GM19023 (cell line): ENCODE measurements at regions not wholly inside any gene's neighbourhood (a gene's known extent, or its start where the extent isn't known, plus 50 kb on each side); places are given as distances from the start of the nearest gene placed in this dataset.
A peak's percentile ranks its signal among the peaks of the same experiment; 100 is the strongest.

Source experiments
- ATAC-seq: cut with Tn5 transposase; IDR thresholded peaks from one replicate; pipeline ENCODE4 v1.9.1; 2021; ENCODE audit warnings: mild to moderate bottlenecking, moderate library complexity; ENCODE audit not compliant: unreplicated experiment

DNA sequence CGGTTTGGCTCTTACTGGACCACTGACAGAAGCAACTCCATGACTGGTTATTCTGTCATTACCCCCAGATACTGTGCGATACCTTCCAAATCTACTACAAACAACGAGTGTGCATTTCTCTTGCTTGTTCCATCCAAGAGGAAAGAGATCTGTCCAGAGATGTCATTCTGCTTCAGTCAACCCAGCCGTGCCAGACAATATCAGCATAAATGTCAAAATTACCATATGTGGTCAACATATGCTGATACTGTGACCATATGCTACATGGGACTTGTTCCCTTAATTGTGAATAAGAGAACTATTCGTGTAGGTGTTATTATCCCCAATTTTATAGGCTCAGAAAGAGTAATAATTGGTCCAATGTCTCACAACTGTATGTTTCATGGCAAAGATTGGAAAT lies 143.2 kb upstream of the PRSS1 start:
- ATAC-seq = no peak

DNA sequence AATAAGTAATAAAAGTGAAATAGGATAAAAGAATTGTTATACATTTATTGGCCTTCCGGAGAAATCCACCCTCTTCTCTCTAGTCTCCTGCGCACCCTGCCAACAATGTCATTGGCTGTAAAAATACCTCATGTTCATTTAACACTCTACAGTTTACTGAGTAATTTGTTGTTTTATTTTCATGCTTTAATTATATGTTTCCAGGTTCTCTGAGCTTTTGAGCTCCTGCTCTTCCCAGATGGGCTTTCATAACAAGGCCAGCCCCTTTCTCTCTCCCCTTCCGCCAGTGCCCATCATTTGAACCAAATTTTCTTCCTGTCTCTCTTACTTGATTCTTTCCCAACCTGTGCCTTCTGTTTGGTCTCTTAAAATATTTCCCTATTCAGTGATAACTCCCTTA lies 144.6 kb upstream of the PRSS1 start:
- ATAC-seq = no peak

DNA sequence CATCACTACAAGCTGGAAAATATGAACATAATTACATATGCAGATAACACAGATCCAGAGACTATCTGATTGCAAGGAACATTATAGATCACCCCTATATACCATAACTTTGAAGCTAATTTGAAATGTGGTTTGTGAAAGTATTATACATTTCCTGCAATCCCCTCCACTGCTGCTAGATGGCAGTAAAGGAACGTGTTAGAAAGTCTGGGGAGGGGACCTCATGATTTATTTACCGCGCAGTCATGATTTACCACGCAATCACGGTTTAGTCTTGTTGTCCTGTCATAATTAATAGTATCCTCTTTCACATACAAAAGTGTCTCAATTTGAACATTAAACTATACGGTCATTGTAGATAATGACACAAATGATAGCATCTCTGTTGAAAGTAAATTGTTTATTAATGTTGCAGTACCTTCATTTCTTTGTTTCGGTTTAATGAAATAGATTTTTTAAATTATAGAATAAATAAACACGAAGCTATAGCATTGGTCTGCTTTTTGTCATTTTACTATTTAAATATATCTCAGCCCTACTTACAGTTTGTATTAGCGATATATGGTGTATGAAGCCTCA lies 145.3 kb upstream of the PRSS1 start:
- ATAC-seq = no peak

DNA sequence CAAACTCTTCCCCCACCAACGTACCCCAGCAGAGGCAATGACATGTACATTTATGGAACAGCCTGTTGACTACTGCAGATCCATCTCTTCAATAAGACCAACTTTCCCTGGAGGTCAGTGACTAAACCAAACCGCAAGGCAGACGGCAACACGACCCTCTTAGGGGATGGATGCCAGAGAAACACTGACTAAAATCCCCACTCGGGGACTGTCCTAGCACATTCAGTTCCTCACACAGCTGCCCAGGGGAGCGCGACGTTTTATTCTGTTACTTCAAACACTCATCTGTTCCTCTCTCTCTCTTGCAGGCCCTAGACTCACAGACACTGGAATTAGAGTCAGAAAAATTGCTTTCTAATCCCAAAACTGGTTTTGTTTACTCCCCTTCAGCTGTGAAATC lies 146.5 kb upstream of the PRSS1 start:
- no peak for ATAC-seq

DNA sequence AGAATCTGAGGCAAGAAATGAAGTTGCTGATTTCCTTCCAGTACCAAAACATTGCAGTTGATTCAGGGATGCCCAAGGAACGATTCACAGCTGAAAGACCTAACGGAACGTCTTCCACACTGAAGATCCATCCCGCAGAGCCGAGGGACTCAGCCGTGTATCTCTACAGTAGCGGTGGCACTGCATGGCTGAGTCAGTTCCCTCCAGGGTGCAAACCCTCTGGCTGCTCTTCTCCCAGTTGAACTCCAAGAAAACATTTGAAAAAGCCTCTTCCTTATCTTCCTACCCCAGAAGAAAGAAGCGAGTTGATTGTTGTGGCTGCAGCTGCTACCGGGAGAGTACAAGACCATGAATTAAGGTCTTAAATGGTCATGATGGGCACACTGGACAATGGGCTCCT lies 147.1 kb upstream of the PRSS1 start:
- no peak for ATAC-seq

DNA sequence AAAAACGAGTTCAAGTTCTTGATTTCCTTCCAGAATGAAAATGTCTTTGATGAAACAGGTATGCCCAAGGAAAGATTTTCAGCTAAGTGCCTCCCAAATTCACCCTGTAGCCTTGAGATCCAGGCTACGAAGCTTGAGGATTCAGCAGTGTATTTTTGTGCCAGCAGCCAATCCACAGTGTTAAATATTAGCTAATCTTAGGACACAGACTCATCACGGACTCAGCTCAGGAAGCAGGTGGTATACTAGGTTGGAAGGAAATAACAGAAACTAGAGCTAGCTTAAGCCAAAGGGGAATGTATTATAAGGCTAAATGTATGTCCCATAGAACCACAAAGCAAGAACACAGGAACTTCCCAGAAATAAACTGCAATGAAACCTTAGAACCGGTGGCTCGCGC lies 151.0 kb upstream of the PRSS1 start:
- no peak for ATAC-seq

DNA sequence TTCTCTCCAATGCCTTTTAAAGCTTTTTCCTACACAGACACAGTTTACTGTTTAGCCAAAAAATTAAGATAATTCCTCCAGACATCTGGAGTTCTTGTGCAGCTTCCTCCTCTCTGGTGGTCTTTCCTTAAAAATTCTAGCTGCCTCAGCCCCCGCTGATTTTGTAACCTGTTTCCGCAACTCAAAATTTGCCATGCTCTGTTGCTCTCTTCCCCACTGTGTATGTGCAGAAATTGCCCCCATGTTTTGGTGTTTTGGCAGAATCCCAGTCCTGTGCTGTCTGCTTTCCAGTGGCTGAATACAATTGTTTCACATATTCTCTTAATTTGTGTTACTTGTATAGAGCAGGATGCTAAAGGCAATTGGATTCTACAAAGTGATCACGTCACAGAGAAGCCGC lies 151.7 kb upstream of the PRSS1 start:
- ATAC-seq = no peak

DNA sequence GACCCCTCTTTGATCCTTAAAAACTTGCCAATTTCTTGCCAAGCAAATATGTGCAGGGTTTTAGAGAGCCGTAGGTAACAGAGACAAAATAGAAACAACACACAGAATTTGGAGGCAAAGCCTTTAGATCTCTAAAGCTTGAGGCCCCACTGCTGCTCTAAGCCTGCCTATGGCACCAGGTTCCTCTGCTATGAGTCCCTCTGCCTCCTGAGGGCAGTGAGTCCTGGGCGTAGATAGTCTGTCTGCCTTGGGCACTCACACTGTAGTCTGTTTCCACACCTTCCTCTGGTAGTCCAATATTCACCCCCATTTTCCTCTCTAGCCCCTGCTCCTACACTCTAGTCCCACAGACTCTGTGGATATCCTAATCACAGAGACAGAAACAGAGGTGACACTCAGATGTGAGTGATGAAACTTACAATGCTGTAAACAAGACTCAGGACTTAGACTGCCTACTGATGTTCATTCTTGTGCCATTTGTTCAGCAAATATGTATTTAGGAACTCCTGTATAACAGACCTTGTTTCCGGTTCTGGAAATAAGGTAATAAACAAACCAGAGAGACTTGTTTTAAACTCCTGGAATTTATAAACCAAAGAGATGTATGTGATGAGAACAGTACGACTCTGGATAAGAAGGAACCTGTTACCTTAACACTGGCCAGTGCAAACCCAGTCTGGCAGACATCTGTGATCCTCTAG lies 153.3 kb upstream of the PRSS1 start:
- ATAC-seq = no peak

DNA sequence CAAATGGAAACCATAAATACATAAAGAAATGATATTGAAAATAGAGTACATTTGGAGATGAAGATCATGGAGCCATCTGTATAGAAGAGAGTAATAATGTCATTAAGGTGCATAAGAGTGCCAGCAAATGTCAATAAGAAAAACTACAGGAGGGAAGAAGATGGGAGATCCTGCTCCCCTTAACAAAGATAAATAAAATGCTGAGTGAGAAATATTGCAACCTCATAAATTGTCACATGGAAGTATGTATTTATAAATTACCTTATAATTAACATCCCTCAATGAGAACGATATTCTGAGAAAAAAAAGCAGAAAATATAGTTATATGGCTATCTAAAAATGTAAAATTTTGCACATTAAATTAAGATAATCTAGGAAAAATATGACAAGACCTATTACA lies 155.2 kb upstream of the PRSS1 start:
- no peak for ATAC-seq

DNA sequence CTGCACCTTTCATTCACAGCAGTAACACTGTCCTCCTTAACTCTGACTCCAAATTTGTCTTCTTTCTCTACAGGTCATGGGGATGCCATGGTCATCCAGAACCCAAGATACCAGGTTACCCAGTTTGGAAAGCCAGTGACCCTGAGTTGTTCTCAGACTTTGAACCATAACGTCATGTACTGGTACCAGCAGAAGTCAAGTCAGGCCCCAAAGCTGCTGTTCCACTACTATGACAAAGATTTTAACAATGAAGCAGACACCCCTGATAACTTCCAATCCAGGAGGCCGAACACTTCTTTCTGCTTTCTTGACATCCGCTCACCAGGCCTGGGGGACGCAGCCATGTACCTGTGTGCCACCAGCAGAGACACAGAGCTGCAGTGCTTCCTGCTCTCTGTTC lies 156.2 kb upstream of the PRSS1 start:
- ATAC-seq = no peak

DNA sequence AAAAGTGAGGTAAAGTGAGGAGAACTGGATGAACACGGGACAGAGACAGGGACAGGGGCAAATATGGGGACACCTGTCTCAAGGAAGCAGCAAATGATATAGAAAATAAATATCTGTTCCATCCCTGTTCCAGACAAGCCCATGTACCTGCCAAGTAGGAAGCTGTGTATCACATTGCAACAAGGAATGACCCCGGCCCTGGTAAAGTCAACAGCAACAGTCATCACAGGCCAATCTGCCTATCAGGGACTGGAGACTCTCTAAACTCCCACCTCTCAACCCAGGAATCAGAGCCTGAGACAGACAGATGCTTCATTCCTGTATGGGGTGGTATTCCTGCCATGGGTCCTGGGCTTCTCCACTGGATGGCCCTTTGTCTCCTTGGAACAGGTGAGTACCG lies 156.6 kb upstream of the PRSS1 start:
- ATAC-seq = no peak

DNA sequence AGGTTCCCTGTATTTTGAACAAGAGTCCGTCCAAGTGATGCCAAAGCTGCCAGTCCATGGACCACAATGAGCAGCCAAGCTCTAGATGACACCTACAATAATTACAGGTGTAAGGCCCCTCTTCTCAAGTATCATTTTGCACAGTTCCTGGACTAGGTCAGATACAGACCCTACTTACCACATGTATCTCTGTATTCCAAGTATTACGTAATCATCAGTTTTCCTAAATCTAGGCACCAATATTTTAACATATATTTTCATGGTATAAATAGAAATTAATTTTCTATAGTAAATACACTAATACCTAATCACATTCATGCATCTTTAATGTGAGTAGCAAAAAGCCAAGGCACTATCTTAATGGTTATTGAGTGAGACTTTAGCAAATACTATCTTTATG lies 157.0 kb upstream of the PRSS1 start:
- ATAC-seq = no peak

DNA sequence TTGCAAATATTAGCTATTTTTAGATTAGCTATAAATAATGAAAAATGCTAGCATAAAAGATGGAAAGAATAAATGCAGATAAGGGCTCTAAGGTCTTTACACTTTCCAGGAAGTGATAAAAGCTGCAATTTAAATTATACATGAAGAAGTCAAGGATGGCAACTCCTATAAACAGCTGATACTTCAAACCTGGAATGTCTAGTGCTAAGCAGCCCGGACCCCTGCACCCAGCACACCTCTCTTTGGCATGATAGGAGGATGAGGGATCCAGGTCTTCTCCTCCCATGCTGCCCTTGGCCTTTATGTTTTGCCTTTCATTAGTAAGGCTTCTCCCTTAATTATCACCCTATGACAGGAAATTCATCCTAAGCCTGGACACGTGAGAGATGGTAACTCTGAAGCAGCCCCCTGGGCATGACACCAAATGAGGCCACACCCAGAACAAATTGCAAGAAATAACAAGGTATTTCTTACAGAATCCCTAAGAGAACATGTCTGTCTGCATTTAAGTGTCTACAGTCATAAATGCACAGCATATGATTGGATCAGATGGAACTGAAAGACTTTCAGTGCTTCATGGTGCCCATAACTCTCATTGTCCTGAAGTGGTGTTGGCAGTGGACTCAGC lies 158.3 kb upstream of the PRSS1 start:
- no peak for ATAC-seq

DNA sequence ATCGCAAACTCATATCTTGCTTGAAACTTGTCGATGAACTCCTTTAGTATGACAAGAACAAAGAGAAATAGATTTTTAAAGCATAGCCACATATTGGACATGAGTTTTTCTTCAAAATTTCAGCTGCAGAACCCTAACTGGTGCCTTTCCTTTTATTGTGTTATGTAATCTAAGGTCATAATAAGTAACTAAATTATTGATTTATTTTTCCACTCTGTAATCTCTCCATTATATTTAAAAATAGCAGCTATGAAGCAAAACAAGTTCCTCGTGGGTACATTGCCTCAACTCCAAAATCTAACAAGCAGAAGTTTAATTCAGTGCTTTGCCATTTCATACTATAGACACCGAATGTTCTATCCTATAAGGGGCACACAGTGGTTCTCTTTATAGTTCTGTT lies 159.2 kb upstream of the PRSS1 start:
- no peak for ATAC-seq

DNA sequence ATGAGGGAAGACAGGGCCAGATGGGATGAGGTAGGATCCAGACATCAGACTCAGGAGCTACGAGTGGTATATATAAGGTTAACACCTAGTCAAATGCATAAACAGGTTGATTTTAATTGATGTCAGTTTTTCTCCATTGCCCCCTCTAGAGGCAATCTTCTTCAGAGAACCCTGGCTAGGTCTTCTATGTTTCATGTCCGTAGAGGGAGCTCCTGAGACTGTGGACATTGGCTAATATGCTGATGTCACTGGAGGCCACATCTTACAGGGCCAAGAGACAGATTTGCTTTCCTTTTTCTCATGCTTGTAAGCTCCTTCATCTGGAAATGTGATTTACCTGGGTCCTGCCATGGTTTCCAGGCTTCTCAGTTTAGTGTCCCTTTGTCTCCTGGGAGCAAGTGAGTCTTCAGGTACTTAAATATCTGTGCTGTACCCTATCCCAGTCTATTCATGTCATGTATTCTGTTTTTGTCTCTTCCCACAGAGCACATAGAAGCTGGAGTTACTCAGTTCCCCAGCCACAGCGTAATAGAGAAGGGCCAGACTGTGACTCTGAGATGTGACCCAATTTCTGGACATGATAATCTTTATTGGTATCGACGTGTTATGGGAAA lies 161.6 kb upstream of the PRSS1 start:
- ATAC-seq = peak; percentile 80

DNA sequence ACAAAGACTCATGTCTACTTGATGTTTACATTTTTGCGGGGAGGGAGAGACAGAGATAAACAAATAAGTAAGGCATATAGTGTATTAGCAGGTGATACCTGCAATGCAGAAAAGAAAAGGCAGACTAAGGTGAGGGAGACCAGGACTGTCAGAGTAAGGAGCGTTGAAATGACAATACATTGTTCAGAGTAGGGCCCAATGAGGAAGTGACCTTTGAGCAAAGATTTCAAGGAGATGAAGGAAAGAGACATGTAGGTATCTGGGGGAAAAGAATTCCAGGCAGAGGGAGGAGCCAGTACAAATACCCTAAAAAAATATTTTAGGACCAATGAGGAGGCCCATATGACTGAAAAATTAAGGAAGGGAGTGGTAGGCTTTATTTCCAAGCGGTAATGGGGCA lies 162.7 kb upstream of the PRSS1 start:
- ATAC-seq = no peak

DNA sequence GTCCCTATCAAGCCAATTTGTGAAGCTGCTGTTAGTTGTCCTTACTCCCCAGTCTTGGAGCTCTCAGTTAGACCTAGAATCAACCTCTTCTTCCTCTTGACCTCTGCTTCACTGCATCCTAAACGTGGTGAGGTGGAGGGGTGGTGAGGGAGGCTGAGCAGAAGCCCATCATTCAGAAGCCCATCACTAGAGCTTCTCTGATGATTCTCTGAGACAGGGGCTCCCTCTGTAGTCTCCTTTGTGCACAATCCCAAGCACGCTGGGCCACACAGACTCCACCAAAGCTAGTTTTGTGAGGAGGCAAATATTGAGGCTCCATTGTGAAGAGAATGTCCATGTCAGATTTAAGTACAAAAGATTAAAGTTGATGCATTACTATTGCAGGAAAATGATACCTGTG lies 163.8 kb upstream of the PRSS1 start:
- ATAC-seq = no peak

DNA sequence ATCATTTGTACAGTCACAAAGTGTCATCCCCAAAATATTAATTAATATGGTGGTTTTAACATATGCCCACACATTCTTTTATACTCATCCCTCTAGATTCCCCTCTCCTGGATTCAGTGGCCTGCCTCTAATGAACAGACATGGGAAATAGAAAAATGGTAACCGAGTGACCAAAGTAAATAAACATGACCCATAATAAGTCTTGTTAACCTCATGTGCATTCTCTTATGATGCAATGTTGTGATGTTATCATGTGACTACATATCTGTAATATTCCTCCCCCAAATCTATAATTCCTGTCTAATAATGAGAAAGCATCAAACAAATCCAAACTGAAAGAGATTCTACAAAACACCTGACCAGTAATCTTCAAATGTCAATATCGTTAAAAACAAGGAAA lies 164.5 kb upstream of the PRSS1 start:
- ATAC-seq = no peak

DNA sequence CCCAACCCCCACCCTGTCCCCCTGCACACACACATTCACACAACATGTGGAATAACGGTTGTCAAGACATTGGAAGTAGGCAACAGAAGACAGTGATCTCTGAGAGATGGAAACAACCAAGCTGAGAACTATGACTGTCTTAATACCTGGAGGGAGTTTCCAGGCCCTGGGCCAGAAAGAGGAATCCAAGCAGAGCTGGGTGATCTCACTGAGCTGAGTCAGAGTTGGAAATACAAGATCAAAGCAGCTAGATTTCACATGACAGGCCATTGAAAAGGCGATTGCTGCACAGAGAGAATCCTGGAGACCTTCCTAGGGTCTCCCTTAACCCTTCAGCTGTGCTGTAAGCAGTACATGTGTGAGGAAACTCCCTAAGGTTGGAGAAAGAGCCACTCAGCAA lies 165.8 kb upstream of the PRSS1 start:
- ATAC-seq = peak; percentile 69

DNA sequence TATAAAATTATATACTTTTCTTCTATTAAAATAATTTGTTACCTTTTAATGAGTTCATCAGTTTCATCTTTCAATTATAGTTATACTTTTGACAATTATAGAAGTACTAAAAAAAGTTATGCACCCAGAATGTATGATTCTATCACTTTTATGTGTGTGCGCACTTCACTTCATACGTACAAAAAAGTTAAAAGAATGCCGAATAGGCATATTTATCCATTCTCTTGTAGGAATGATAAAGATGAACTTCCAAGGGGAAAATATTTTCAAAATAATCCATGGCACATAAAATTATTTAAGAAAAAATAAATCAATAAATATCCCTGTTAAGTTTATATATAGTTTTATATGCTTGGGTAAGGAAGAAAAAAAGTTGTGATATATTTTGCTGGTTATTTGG lies 166.9 kb upstream of the PRSS1 start:
- ATAC-seq = no peak

DNA sequence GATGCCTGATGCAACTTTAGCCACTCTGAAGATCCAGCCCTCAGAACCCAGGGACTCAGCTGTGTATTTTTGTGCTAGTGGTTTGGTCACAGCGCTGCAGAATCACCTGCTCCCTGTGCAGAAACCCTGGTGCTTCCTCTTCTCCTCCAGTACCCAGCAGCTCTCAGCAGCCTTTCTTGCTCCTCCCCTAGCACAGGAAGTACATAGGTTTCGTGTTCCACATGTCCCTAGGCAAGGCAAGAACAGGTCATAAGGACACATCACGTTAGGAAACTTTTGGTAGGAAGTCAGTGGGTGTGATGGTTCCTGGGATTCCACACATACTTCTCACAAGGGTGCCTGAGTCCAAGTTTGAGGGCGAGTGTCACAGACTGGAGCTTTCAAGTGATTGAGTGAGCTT lies 167.9 kb upstream of the PRSS1 start:
- peak; percentile 61 for ATAC-seq

DNA sequence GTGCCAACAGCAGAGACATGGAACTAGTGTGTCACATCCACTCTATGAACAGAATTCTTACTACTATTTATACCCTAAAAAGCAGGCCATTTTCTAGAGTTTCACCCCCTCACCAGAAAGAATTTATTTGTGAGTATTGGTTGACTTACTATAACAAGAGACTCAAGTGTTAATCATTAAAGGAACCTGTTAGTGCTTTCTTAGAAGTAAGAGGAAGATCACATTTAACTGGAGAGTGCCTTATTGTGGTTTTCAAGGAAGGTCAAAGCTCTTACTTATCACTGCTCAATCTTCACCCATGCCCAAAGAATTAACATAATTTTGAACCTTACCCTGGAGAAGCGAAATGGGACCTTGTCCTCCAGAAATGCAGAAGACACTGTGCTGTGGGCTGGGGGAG lies 169.3 kb upstream of the PRSS1 start:
- no peak for ATAC-seq
